SH-SY5Y (cell line): ENCODE measurements at regions not wholly inside any gene's neighbourhood (a gene's known extent, or its start where the extent isn't known, plus 50 kb on each side); places are given as distances from the start of the nearest gene placed in this dataset.

Source experiments
- GATA2 ChIP-seq: IDR thresholded peaks from 2 replicates; pipeline ENCODE4 v1.6.1; 2011; ENCODE audit warnings: mild to moderate bottlenecking, low read depth, low read length
- GATA3 ChIP-seq: IDR thresholded peaks from 2 replicates; pipeline ENCODE4 v1.6.1; 2011; ENCODE audit warnings: low read depth, mild to moderate bottlenecking, low read length, moderate library complexity

DNA sequence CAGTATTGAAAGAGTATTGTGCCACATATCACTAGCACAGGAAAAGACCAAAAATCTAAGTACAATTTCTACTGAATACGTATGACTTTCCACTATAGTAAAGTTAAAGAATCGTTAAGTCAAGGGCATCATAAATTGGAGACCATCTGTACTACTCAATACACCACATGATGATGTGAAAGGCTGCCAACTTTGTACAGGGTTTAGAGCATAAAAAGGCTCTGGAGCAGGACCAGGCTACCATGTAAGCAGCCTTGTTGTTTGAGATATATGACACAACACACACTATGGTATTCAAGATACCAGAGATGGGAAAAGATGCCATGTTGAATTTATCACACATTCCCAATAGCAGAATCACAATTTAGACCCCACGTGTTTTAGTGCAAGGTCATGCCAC, 294.9 kb upstream of the TRPC5 start:
- TF ChIP-seq GATA2 (no peak), GATA3 (no peak)
